IMR-90 (cell line): ENCODE measurements at regions not wholly inside any gene's neighbourhood (a gene's known extent, or its start where the extent isn't known, plus 50 kb on each side); places are given as distances from the start of the nearest gene placed in this dataset.

ENCODE experiments used
- ATAC-seq: fragments of 200-7000 bp; cut with Tn5 transposase; 2 replicates; pipeline ENCODE4 v1.9.1; 2020; ENCODE audit warnings: low read depth, mild to moderate bottlenecking, moderate library complexity
- BruUV-seq: library from RNA; stranded (reverse); fragments of 400-500 nt; replicated peaks from 2 replicates; lab custom pipeline; 2021; lab: Mats Ljungman, UMichigan
- CTCF ChIA-PET: fragments of 300-600 bp; formaldehyde crosslinking; extraction: SDS; loops from one replicate; lab custom pipeline; 2021; ENCODE audit warnings: antibody characterized with exemption; lab: Yijun Ruan, JAX
- POLR2A ChIA-PET: fragments of 300-600 bp; sonication (Branson Sonifier 250); formaldehyde crosslinking; loops from one replicate; lab custom pipeline; 2022; ENCODE audit warnings: antibody characterized with exemption; ENCODE audit not compliant: unreplicated experiment; lab: Charles Lee
- DNase-seq: peaks from one replicate; pipeline ENCODE4 v3.0.0; 2013
- H2AFZ ChIP-seq: replicated peaks from 2 replicates; pipeline ENCODE3; 2013; ENCODE audit warnings: low read length, mild to moderate bottlenecking; ENCODE audit not compliant: poor library complexity
- H2AK5ac ChIP-seq: 2 replicates; pipeline ENCODE4 v1.6.1; 2013; ENCODE audit warnings: low read depth, low read length, inconsistent platforms
- H2AK9ac ChIP-seq: replicated peaks from 2 replicates; pipeline ENCODE3; 2013; ENCODE audit warnings: mild to moderate bottlenecking, low read depth, low read length, moderate library complexity; ENCODE audit not compliant: poor library complexity
- H2BK120ac ChIP-seq: 2 replicates; pipeline ENCODE4 v1.6.1; 2013; ENCODE audit warnings: low read depth, low read length, inconsistent platforms
- H2BK15ac ChIP-seq: 3 replicates; pipeline ENCODE4 v1.6.1; 2013; ENCODE audit warnings: low read depth, low read length, inconsistent platforms
- H2BK20ac ChIP-seq: 2 replicates; pipeline ENCODE4 v1.6.1; 2013; ENCODE audit warnings: low read depth, mild to moderate bottlenecking, inconsistent platforms, low read length, moderate library complexity
- H2BK5ac ChIP-seq: 2 replicates; pipeline ENCODE4 v1.6.1; 2013; ENCODE audit warnings: mild to moderate bottlenecking, low read depth, low read length, inconsistent platforms; ENCODE audit not compliant: poor library complexity, severe bottlenecking
- H3K14ac ChIP-seq: replicated peaks from 2 replicates; pipeline ENCODE4 v1.6.1; 2013; ENCODE audit warnings: low read depth, low read length, inconsistent platforms
- H3K18ac ChIP-seq: 2 replicates; pipeline ENCODE4 v1.6.1; 2013; ENCODE audit warnings: low read depth, low read length, control low read depth
- H3K23ac ChIP-seq: 2 replicates; pipeline ENCODE4 v1.6.1; 2013; ENCODE audit warnings: low read depth, low read length, inconsistent platforms
- H3K27ac ChIP-seq: 2 replicates; pipeline ENCODE4 v1.5.1; 2013; ENCODE audit warnings: mild to moderate bottlenecking, control low read depth, low read length; ENCODE audit not compliant: insufficient read depth
- H3K27me3 ChIP-seq: 2 replicates; pipeline ENCODE4 v1.6.1; 2013; ENCODE audit warnings: low read length; ENCODE audit not compliant: control insufficient read depth, insufficient read depth
- H3K36me3 ChIP-seq: 2 replicates; pipeline ENCODE4 v1.6.1; 2013; ENCODE audit warnings: low read length, mixed read lengths; ENCODE audit not compliant: control insufficient read depth, insufficient read depth
- H3K4ac ChIP-seq: 2 replicates; pipeline ENCODE4 v1.6.1; 2013; ENCODE audit warnings: low read depth, low read length, inconsistent platforms
- H3K4me1 ChIP-seq: 2 replicates; pipeline ENCODE4 v1.6.1; 2013; ENCODE audit warnings: low read length, mixed read lengths; ENCODE audit not compliant: control insufficient read depth, insufficient read depth
- H3K4me2 ChIP-seq: 2 replicates; pipeline ENCODE4 v1.6.1; 2013; ENCODE audit warnings: low read depth, mild to moderate bottlenecking, control low read depth, low read length, moderate library complexity
- H3K4me3 ChIP-seq: 2 replicates; pipeline ENCODE4 v1.5.1; 2013; ENCODE audit warnings: low read depth, mild to moderate bottlenecking, control low read depth, low read length, moderate library complexity; ENCODE audit not compliant: insufficient read depth
- H3K56ac ChIP-seq: 2 replicates; pipeline ENCODE4 v1.6.1; 2013; ENCODE audit warnings: low read length, inconsistent platforms; ENCODE audit not compliant: insufficient read depth; ENCODE audit errors: extremely low read depth
- H3K79me1 ChIP-seq, 2 experiments: 2 replicates each; pipeline ENCODE4 v1.6.1; 2013; ENCODE audit warnings: low read length in 2 of 2, inconsistent platforms in 1 of 2, low read depth in 1 of 2
- H3K9ac ChIP-seq: 2 replicates; pipeline ENCODE4 v1.6.1; 2013; ENCODE audit warnings: low read depth, low read length, control low read depth
- H3K9me1 ChIP-seq: 2 replicates; pipeline ENCODE4 v1.6.1; 2013; ENCODE audit warnings: low read length, inconsistent platforms; ENCODE audit not compliant: insufficient read depth
- H3K9me3 ChIP-seq: 2 replicates; pipeline ENCODE4 v1.6.1; 2013; ENCODE audit warnings: low read length; ENCODE audit not compliant: control insufficient read depth, insufficient read depth
- H4K20me1 ChIP-seq: 2 replicates; pipeline ENCODE4 v1.6.1; 2013; ENCODE audit warnings: low read length, inconsistent platforms; ENCODE audit not compliant: insufficient read depth
- H4K5ac ChIP-seq: 2 replicates; pipeline ENCODE4 v1.6.1; 2013; ENCODE audit warnings: mild to moderate bottlenecking, low read depth, low read length, control low read depth
- H4K8ac ChIP-seq, 2 experiments: 2 replicates each; pipeline ENCODE4 v1.6.1; 2013; ENCODE audit warnings: low read depth in 2 of 2, low read length in 2 of 2, control low read depth in 1 of 2, inconsistent platforms in 1 of 2
- H4K91ac ChIP-seq: 2 replicates; pipeline ENCODE4 v1.6.1; 2013; ENCODE audit warnings: low read depth, low read length, inconsistent platforms; ENCODE audit not compliant: insufficient read depth
- BHLHE40 ChIP-seq: fragments of 150-350 bp; IDR thresholded peaks from 2 replicates; pipeline ENCODE4 v1.6.1; 2016; ENCODE audit warnings: mild to moderate bottlenecking, low read depth, low read length
- CEBPB ChIP-seq: IDR thresholded peaks from 2 replicates; pipeline ENCODE4 v1.6.1; 2012; ENCODE audit warnings: low read depth, low read length, improper control_type of control experiment
- CHD1 ChIP-seq: IDR thresholded peaks from 2 replicates; pipeline ENCODE4 v1.6.1; 2012; ENCODE audit warnings: low read depth, low read length, improper control_type of control experiment
- CTCF ChIP-seq: conservative IDR thresholded peaks from 2 replicates; pipeline ENCODE4 v1.5.1; 2012; ENCODE audit warnings: mild to moderate bottlenecking, low read depth, low read length, improper control_type of control experiment
- ELK1 ChIP-seq: fragments of 150-350 bp; IDR thresholded peaks from 2 replicates; pipeline ENCODE4 v1.6.1; 2016; ENCODE audit warnings: low read depth, mild to moderate bottlenecking, low read length, moderate library complexity, borderline replicate concordance
- FOS ChIP-seq: fragments of 150-350 bp; IDR thresholded peaks from 2 replicates; pipeline ENCODE4 v1.6.1; 2016; ENCODE audit warnings: low read depth, low read length
- MAFK ChIP-seq: IDR thresholded peaks from 2 replicates; pipeline ENCODE4 v1.6.1; 2012; ENCODE audit warnings: low read depth, low read length, improper control_type of control experiment
- MAZ ChIP-seq: IDR thresholded peaks from 2 replicates; pipeline ENCODE4 v1.6.1; 2012; ENCODE audit warnings: low read depth, mild to moderate bottlenecking, low read length, improper control_type of control experiment, moderate library complexity, borderline replicate concordance
- MXI1 ChIP-seq: IDR thresholded peaks from 2 replicates; pipeline ENCODE4 v1.6.1; 2012; ENCODE audit warnings: low read depth, mild to moderate bottlenecking, low read length, moderate library complexity, borderline replicate concordance
- NFE2L2 ChIP-seq: fragments of 150-350 bp; IDR thresholded peaks from 2 replicates; pipeline ENCODE4 v1.6.1; 2016; ENCODE audit warnings: low read depth, mild to moderate bottlenecking, low read length
- POLR2A ChIP-seq: IDR thresholded peaks from 2 replicates; pipeline ENCODE4 v1.6.1; 2012; ENCODE audit warnings: mild to moderate bottlenecking, low read depth, low read length
- RAD21 ChIP-seq: IDR thresholded peaks from 2 replicates; pipeline ENCODE4 v1.6.1; 2012; ENCODE audit warnings: low read length, improper control_type of control experiment
- RCOR1 ChIP-seq: IDR thresholded peaks from 2 replicates; pipeline ENCODE4 v1.6.1; 2012; ENCODE audit warnings: mild to moderate bottlenecking, low read length, improper control_type of control experiment; ENCODE audit not compliant: insufficient replicate concordance
- RFX5 ChIP-seq: IDR thresholded peaks from 2 replicates; pipeline ENCODE4 v1.8.0; 2012; ENCODE audit warnings: low read depth, mild to moderate bottlenecking, low read length, moderate library complexity
- WGBS, 2 experiments: methylation state at CpG; one replicate each; pipeline versions ENCODE4 v1.1.5 to v1.1.7; 2013; ENCODE audit warnings: missing lambda C conversion rate in 2 of 2; ENCODE audit not compliant: insufficient read length in 1 of 2; ENCODE audit errors: extremely low coverage in 2 of 2; 5-methylcytosine and 5-hydroxymethylcytosine counted together
- dilution Hi-C: fragments of 300-500 bp; cut with HindIII; formaldehyde crosslinking; loops from one replicate; pipeline ENCODE4 v1.14.3; 2018; ENCODE audit warnings: low sequenced_read_pairs; ENCODE audit not compliant: unreplicated experiment
- in situ Hi-C: fragments of 300-500 bp; cut with MboI; formaldehyde crosslinking; loops from 3 replicates; pipeline ENCODE4 v1.14.3; 2019; ENCODE audit warnings: low sequenced_read_pairs, inconsistent platforms, mixed read lengths
- intact Hi-C: fragments of 100-400 bp; cut with micrococcal nuclease; formaldehyde crosslinking; loops from 2 replicates; pipeline ENCODE4 v1.10.0; 2022
- TF ChIP-seq, protein P1 (sequence below): fragments of 150-350 bp; IDR thresholded peaks from 2 replicates; pipeline ENCODE4 v1.6.1; 2017; ENCODE audit warnings: mild to moderate bottlenecking, antibody characterized with exemption, low read length, low read depth

GRCh38 chr5:56426693-56427092 lies 193.6 kb upstream of the ANKRD55 start:
- H4K20me1 ChIP-seq, result no peaks in the 10 kb centered on the region
- H2AK9ac ChIP-seq, result no peak overlapping the region
- intact Hi-C loops, result no loop called here
- H2BK20ac ChIP-seq, result no peak overlapping the region
- CTCF ChIA-PET, result no interaction called here
- 0 out of 3 replicates have a peak overlapping the region, but pooled peaks have one; percentile 58 for H2BK15ac ChIP-seq
- no peaks in the 10 kb centered on the region for H3K79me1 ChIP-seq
- H3K27ac ChIP-seq, result no peak overlapping the region
- no peak overlapping the region for H3K4me2 ChIP-seq
- no peaks in the 10 kb centered on the region for H3K36me3 ChIP-seq
- H3K9me3 ChIP-seq, result no peaks in the 10 kb centered on the region; the same call in 1 of the 2 replicates
- H3K23ac ChIP-seq, result no peak overlapping the region
- no peak overlapping the region for H3K4me3 ChIP-seq
- WGBS, 2 experiments, result 90% methylated on average over 3 of the region's 4 CpGs; no CpG with 5 or more reads in 1 of the 2 experiments
- H3K4ac ChIP-seq, result no peak overlapping the region
- H4K8ac ChIP-seq, result no peak overlapping the region
- H3K14ac ChIP-seq, result no peak overlapping the region
- no peaks in the 10 kb centered on the region for H3K9me1 ChIP-seq
- no peak overlapping the region for H3K18ac ChIP-seq
- H2BK120ac ChIP-seq, result no peak overlapping the region
- no peak overlapping the region for H2AK5ac ChIP-seq
- no TSS peak for BruUV-seq
- POLR2A ChIA-PET, result no interaction called here
- ATAC-seq (no peak), DNase-seq (no peak)
- no peak overlapping the region for H2BK5ac ChIP-seq
- H2AFZ ChIP-seq, result no peak overlapping the region
- TF ChIP-seq RFX5 (no peak), MAZ (no peak), NFE2L2 (no peak), RAD21 (no peak), MAFK (no peak), CTCF (no peak), MXI1 (no peak), FOS (no peak), BHLHE40 (no peak), RCOR1 (no peak), ELK1 (no peak), CEBPB (no peak), CHD1 (no peak), POLR2A (no peak)
- TF ChIP-seq, protein P1, sequence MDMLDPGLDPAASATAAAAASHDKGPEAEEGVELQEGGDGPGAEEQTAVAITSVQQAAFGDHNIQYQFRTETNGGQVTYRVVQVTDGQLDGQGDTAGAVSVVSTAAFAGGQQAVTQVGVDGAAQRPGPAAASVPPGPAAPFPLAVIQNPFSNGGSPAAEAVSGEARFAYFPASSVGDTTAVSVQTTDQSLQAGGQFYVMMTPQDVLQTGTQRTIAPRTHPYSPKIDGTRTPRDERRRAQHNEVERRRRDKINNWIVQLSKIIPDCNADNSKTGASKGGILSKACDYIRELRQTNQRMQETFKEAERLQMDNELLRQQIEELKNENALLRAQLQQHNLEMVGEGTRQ, result no peak
- no peak overlapping the region for H4K91ac ChIP-seq
- peaks cover 8% of the 10 kb centered on the region for H3K4me1 ChIP-seq
- in situ Hi-C loops, result no loop called here
- H3K27me3 ChIP-seq, result no peaks in the 10 kb centered on the region
- H4K5ac ChIP-seq, result no peak overlapping the region
- no peak overlapping the region for H3K9ac ChIP-seq
- no peak overlapping the region for H3K56ac ChIP-seq
- dilution Hi-C loops, result no loop called here
